VCaP (cell line): ENCODE measurements at regions not wholly inside any gene's neighbourhood (a gene's known extent, or its start where the extent isn't known, plus 50 kb on each side); places are given as distances from the start of the nearest gene placed in this dataset.

ENCODE experiments used
- H3K27ac ChIP-seq: fragments of 450-650 bp; 2 replicates; pipeline ENCODE4 v1.5.1; 2017
- CTCF ChIP-seq: fragments of 450-650 bp; conservative IDR thresholded peaks from 2 replicates; pipeline ENCODE4 v1.5.1; 2017; ENCODE audit warnings: mild to moderate bottlenecking, moderate library complexity

DNA sequence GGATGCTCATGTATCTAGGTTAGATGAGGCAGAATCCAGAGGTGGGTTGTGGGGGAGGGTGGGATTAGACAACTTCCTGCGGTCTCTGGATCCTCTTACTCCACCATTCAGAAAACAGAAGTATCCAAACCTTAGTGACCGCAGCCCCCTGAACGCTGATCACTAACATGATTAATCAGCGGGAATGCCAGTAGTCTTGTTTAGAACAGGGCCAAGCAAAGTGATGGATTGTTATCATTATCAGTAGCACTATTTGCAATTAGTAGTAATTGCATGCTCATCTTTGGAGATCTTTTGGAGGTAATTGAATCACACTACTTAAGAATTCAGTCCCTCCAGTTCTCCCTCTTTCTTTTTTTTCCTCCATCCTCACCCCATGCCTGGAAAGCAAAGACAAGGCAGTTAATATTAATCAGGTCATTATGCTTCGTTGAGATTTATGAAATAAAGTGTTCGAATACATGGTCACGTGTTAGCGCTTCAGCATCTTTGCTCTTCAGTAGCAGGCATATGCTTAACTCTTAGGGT, 182.8 kb upstream of the NTF3 start:
- no peak overlapping the region for H3K27ac ChIP-seq
- no peak for TF ChIP-seq CTCF

DNA sequence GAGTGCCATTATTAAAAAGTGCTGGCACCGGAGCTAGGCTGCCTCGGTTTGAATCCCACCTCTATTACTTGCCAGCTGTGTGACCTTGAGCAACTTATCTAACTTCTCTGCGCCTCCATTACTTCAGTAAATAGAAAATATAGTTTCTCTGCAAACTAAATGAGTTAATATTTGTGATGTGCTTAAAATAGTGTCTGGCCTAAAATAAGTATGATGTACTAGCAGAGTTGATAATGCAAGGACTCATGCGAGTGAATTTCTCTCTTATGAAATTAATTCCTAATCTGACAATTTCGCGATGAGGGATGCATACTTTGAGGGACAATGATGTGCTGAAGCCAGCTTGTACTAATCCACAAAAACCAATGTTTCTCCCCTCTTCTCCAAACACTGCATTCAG, 180.8 kb upstream of the NTF3 start:
- no peak overlapping the region for H3K27ac ChIP-seq
- TF ChIP-seq CTCF, result no peak

DNA sequence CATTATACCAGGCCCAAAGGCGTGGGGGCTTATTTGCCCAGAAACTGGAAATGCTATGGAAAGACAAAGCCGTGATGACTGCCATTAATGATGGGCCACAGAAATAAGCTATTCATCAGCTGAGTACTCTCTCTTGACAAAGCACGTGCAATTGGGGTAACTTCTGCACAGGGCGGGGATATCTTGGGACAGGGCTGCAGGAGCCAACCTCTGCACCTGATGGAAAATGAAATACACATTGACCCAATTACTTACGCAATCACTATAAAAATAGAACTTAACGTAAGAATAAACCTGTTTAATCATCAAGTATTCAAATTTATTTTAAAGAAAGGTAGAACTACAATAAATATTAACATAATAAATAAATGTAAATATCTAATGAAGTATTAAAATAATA, 180.1 kb upstream of the NTF3 start:
- TF ChIP-seq CTCF, result no peak
- no peak overlapping the region for H3K27ac ChIP-seq

- H3K27ac ChIP-seq, result no peak overlapping the region
- no peak for TF ChIP-seq CTCF
These were observed 177.2 kb upstream of the NTF3 start for GRCh38 chr12:5254703-5255102.

DNA sequence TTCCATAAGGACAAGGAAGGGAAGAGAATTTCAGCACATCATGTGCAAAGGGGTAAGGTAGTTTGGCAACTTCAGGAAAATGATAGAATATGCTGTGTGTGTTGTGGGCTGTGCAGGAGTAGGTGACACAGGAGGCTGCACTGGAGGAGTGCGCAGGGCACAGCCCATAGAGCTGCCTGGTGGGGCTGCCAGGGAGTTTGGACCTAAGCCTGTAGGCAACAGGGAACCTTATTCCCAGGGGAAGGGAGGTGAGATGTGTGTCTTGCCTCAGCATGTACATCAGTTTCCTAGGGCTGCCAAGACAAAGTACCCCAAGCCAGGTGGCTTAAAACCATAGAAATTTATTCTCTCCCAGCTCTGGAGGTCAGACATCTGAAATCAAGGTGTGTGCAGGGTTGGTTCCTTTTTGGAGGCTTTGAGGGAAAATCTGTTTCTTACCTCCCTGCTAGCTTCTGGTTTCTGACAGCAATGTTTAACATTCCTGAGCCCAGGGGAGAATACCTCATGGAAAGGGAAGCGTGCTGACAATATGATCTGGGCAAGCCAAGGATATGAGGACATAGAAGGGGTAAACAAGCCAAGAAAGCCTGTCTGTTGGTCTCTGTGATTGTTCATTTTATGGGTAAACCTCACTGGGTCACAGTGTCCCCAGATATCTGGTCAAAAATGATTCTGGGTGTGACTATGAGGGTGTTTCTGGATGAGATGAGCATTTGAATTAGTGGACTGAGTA, 174.0 kb upstream of the NTF3 start:
- no peak overlapping the region for H3K27ac ChIP-seq
- no peak for TF ChIP-seq CTCF

- no peak for TF ChIP-seq CTCF
- no peak overlapping the region for H3K27ac ChIP-seq
These were observed 173.4 kb upstream of the NTF3 start for GRCh38 chr12:5258498-5258897.

- H3K27ac ChIP-seq, result no peak overlapping the region
- TF ChIP-seq CTCF, result no peak
These were observed 173.0 kb upstream of the NTF3 start for GRCh38 chr12:5258926-5259325.
